IMR-90 (cell line): ENCODE measurements at regions not wholly inside any gene's neighbourhood (a gene's known extent, or its start where the extent isn't known, plus 50 kb on each side); places are given as distances from the start of the nearest gene placed in this dataset.

Experiments used
- ATAC-seq: fragments of 200-7000 bp; cut with Tn5 transposase; 2 replicates; pipeline ENCODE4 v1.9.1; 2020; ENCODE audit warnings: low read depth, mild to moderate bottlenecking, moderate library complexity
- BruUV-seq: library from RNA; stranded (reverse); fragments of 400-500 nt; replicated peaks from 2 replicates; lab custom pipeline; 2021; lab: Mats Ljungman, UMichigan
- CTCF ChIA-PET: fragments of 300-600 bp; formaldehyde crosslinking; extraction: SDS; loops from one replicate; lab custom pipeline; 2021; ENCODE audit warnings: antibody characterized with exemption; lab: Yijun Ruan, JAX
- POLR2A ChIA-PET: fragments of 300-600 bp; sonication (Branson Sonifier 250); formaldehyde crosslinking; loops from one replicate; lab custom pipeline; 2022; ENCODE audit warnings: antibody characterized with exemption; ENCODE audit not compliant: unreplicated experiment; lab: Charles Lee
- DNase-seq: peaks from one replicate; pipeline ENCODE4 v3.0.0; 2013
- H2AFZ ChIP-seq: replicated peaks from 2 replicates; pipeline ENCODE3; 2013; ENCODE audit warnings: low read length, mild to moderate bottlenecking; ENCODE audit not compliant: poor library complexity
- H2AK5ac ChIP-seq: 2 replicates; pipeline ENCODE4 v1.6.1; 2013; ENCODE audit warnings: low read depth, low read length, inconsistent platforms
- H2AK9ac ChIP-seq: replicated peaks from 2 replicates; pipeline ENCODE3; 2013; ENCODE audit warnings: mild to moderate bottlenecking, low read depth, low read length, moderate library complexity; ENCODE audit not compliant: poor library complexity
- H2BK120ac ChIP-seq: 2 replicates; pipeline ENCODE4 v1.6.1; 2013; ENCODE audit warnings: low read depth, low read length, inconsistent platforms
- H2BK15ac ChIP-seq: 3 replicates; pipeline ENCODE4 v1.6.1; 2013; ENCODE audit warnings: low read depth, low read length, inconsistent platforms
- H2BK20ac ChIP-seq: 2 replicates; pipeline ENCODE4 v1.6.1; 2013; ENCODE audit warnings: low read depth, mild to moderate bottlenecking, inconsistent platforms, low read length, moderate library complexity
- H2BK5ac ChIP-seq: 2 replicates; pipeline ENCODE4 v1.6.1; 2013; ENCODE audit warnings: mild to moderate bottlenecking, low read depth, low read length, inconsistent platforms; ENCODE audit not compliant: poor library complexity, severe bottlenecking
- H3K14ac ChIP-seq: replicated peaks from 2 replicates; pipeline ENCODE4 v1.6.1; 2013; ENCODE audit warnings: low read depth, low read length, inconsistent platforms
- H3K18ac ChIP-seq: 2 replicates; pipeline ENCODE4 v1.6.1; 2013; ENCODE audit warnings: low read depth, low read length, control low read depth
- H3K23ac ChIP-seq: 2 replicates; pipeline ENCODE4 v1.6.1; 2013; ENCODE audit warnings: low read depth, low read length, inconsistent platforms
- H3K27ac ChIP-seq: 2 replicates; pipeline ENCODE4 v1.5.1; 2013; ENCODE audit warnings: mild to moderate bottlenecking, control low read depth, low read length; ENCODE audit not compliant: insufficient read depth
- H3K27me3 ChIP-seq: 2 replicates; pipeline ENCODE4 v1.6.1; 2013; ENCODE audit warnings: low read length; ENCODE audit not compliant: control insufficient read depth, insufficient read depth
- H3K36me3 ChIP-seq: 2 replicates; pipeline ENCODE4 v1.6.1; 2013; ENCODE audit warnings: low read length, mixed read lengths; ENCODE audit not compliant: control insufficient read depth, insufficient read depth
- H3K4ac ChIP-seq: 2 replicates; pipeline ENCODE4 v1.6.1; 2013; ENCODE audit warnings: low read depth, low read length, inconsistent platforms
- H3K4me1 ChIP-seq: 2 replicates; pipeline ENCODE4 v1.6.1; 2013; ENCODE audit warnings: low read length, mixed read lengths; ENCODE audit not compliant: control insufficient read depth, insufficient read depth
- H3K4me2 ChIP-seq: 2 replicates; pipeline ENCODE4 v1.6.1; 2013; ENCODE audit warnings: low read depth, mild to moderate bottlenecking, control low read depth, low read length, moderate library complexity
- H3K4me3 ChIP-seq: 2 replicates; pipeline ENCODE4 v1.5.1; 2013; ENCODE audit warnings: low read depth, mild to moderate bottlenecking, control low read depth, low read length, moderate library complexity; ENCODE audit not compliant: insufficient read depth
- H3K56ac ChIP-seq: 2 replicates; pipeline ENCODE4 v1.6.1; 2013; ENCODE audit warnings: low read length, inconsistent platforms; ENCODE audit not compliant: insufficient read depth; ENCODE audit errors: extremely low read depth
- H3K79me1 ChIP-seq, 2 experiments: 2 replicates each; pipeline ENCODE4 v1.6.1; 2013; ENCODE audit warnings: low read length in 2 of 2, inconsistent platforms in 1 of 2, low read depth in 1 of 2
- H3K9ac ChIP-seq: 2 replicates; pipeline ENCODE4 v1.6.1; 2013; ENCODE audit warnings: low read depth, low read length, control low read depth
- H3K9me1 ChIP-seq: 2 replicates; pipeline ENCODE4 v1.6.1; 2013; ENCODE audit warnings: low read length, inconsistent platforms; ENCODE audit not compliant: insufficient read depth
- H3K9me3 ChIP-seq: 2 replicates; pipeline ENCODE4 v1.6.1; 2013; ENCODE audit warnings: low read length; ENCODE audit not compliant: control insufficient read depth, insufficient read depth
- H4K20me1 ChIP-seq: 2 replicates; pipeline ENCODE4 v1.6.1; 2013; ENCODE audit warnings: low read length, inconsistent platforms; ENCODE audit not compliant: insufficient read depth
- H4K5ac ChIP-seq: 2 replicates; pipeline ENCODE4 v1.6.1; 2013; ENCODE audit warnings: mild to moderate bottlenecking, low read depth, low read length, control low read depth
- H4K8ac ChIP-seq, 2 experiments: 2 replicates each; pipeline ENCODE4 v1.6.1; 2013; ENCODE audit warnings: low read depth in 2 of 2, low read length in 2 of 2, control low read depth in 1 of 2, inconsistent platforms in 1 of 2
- H4K91ac ChIP-seq: 2 replicates; pipeline ENCODE4 v1.6.1; 2013; ENCODE audit warnings: low read depth, low read length, inconsistent platforms; ENCODE audit not compliant: insufficient read depth
- BHLHE40 ChIP-seq: fragments of 150-350 bp; IDR thresholded peaks from 2 replicates; pipeline ENCODE4 v1.6.1; 2016; ENCODE audit warnings: mild to moderate bottlenecking, low read depth, low read length
- CEBPB ChIP-seq: IDR thresholded peaks from 2 replicates; pipeline ENCODE4 v1.6.1; 2012; ENCODE audit warnings: low read depth, low read length, improper control_type of control experiment
- CHD1 ChIP-seq: IDR thresholded peaks from 2 replicates; pipeline ENCODE4 v1.6.1; 2012; ENCODE audit warnings: low read depth, low read length, improper control_type of control experiment
- CTCF ChIP-seq: conservative IDR thresholded peaks from 2 replicates; pipeline ENCODE4 v1.5.1; 2012; ENCODE audit warnings: mild to moderate bottlenecking, low read depth, low read length, improper control_type of control experiment
- MAFK ChIP-seq: IDR thresholded peaks from 2 replicates; pipeline ENCODE4 v1.6.1; 2012; ENCODE audit warnings: low read depth, low read length, improper control_type of control experiment
- MAZ ChIP-seq: IDR thresholded peaks from 2 replicates; pipeline ENCODE4 v1.6.1; 2012; ENCODE audit warnings: low read depth, mild to moderate bottlenecking, low read length, improper control_type of control experiment, moderate library complexity, borderline replicate concordance
- MXI1 ChIP-seq: IDR thresholded peaks from 2 replicates; pipeline ENCODE4 v1.6.1; 2012; ENCODE audit warnings: low read depth, mild to moderate bottlenecking, low read length, moderate library complexity, borderline replicate concordance
- RAD21 ChIP-seq: IDR thresholded peaks from 2 replicates; pipeline ENCODE4 v1.6.1; 2012; ENCODE audit warnings: low read length, improper control_type of control experiment
- RCOR1 ChIP-seq: IDR thresholded peaks from 2 replicates; pipeline ENCODE4 v1.6.1; 2012; ENCODE audit warnings: mild to moderate bottlenecking, low read length, improper control_type of control experiment; ENCODE audit not compliant: insufficient replicate concordance
- RFX5 ChIP-seq: IDR thresholded peaks from 2 replicates; pipeline ENCODE4 v1.8.0; 2012; ENCODE audit warnings: low read depth, mild to moderate bottlenecking, low read length, moderate library complexity
- SMC3 ChIP-seq: fragments of 150-350 bp; IDR thresholded peaks from 2 replicates; pipeline ENCODE4 v1.6.1; 2016; ENCODE audit warnings: low read depth, mild to moderate bottlenecking, antibody characterized with exemption, low read length, moderate library complexity
- WGBS, 2 experiments: methylation state at CpG; one replicate each; pipeline versions ENCODE4 v1.1.5 to v1.1.7; 2013; ENCODE audit warnings: missing lambda C conversion rate in 2 of 2; ENCODE audit not compliant: insufficient read length in 1 of 2; ENCODE audit errors: extremely low coverage in 2 of 2; 5-methylcytosine and 5-hydroxymethylcytosine counted together
- dilution Hi-C: fragments of 300-500 bp; cut with HindIII; formaldehyde crosslinking; loops from one replicate; pipeline ENCODE4 v1.14.3; 2018; ENCODE audit warnings: low sequenced_read_pairs; ENCODE audit not compliant: unreplicated experiment
- in situ Hi-C: fragments of 300-500 bp; cut with MboI; formaldehyde crosslinking; loops from 3 replicates; pipeline ENCODE4 v1.14.3; 2019; ENCODE audit warnings: low sequenced_read_pairs, inconsistent platforms, mixed read lengths
- intact Hi-C: fragments of 100-400 bp; cut with micrococcal nuclease; formaldehyde crosslinking; loops from 2 replicates; pipeline ENCODE4 v1.10.0; 2022

- dilution Hi-C loops, result no loop called here
- H3K4me1 ChIP-seq, result no peaks in the 10 kb centered on the region
- no peak overlapping the region for H3K4me3 ChIP-seq
- H3K79me1 ChIP-seq, result no peaks in the 10 kb centered on the region
- H2BK20ac ChIP-seq, result no peak overlapping the region
- H3K27ac ChIP-seq, result no peak overlapping the region
- no peaks in the 10 kb centered on the region for H3K36me3 ChIP-seq
- DNase-seq, result no peak
- in situ Hi-C loops, result no loop called here
- H3K4ac ChIP-seq, result no peak overlapping the region
- 75% methylated on average over 6 of the region's 11 CpGs; no CpG with 5 or more reads in 1 of the 2 experiments for WGBS, 2 experiments
- H2BK5ac ChIP-seq, result no peak overlapping the region
- H2AFZ ChIP-seq, result no peak overlapping the region
- no peaks in the 10 kb centered on the region for H3K9me1 ChIP-seq
- no peaks in the 10 kb centered on the region for H4K20me1 ChIP-seq
- H3K9me3 ChIP-seq, result no peaks in the 10 kb centered on the region
- no peak overlapping the region for H3K56ac ChIP-seq
- no peak overlapping the region for H4K5ac ChIP-seq
- no peak overlapping the region for H2AK9ac ChIP-seq
- H3K4me2 ChIP-seq, result no peak overlapping the region
- BruUV-seq, result no TSS peak
- H2BK15ac ChIP-seq, result no peak overlapping the region
- H3K27me3 ChIP-seq, result no peaks in the 10 kb centered on the region
- ChIA-PET CTCF (no interaction called here), POLR2A (no interaction called here)
- H3K9ac ChIP-seq, result no peak overlapping the region
- H3K23ac ChIP-seq, result no peak overlapping the region
- no peak overlapping the region for H2AK5ac ChIP-seq
- intact Hi-C loops, result no loop called here
- H4K8ac ChIP-seq, result no peak overlapping the region
- H3K14ac ChIP-seq, result no peak overlapping the region
- TF ChIP-seq MXI1 (no peak), CHD1 (no peak), RAD21 (no peak), RCOR1 (no peak), CEBPB (no peak), CTCF (no peak), MAZ (no peak), MAFK (no peak), RFX5 (no peak), SMC3 (no peak), BHLHE40 (no peak)
- no peak overlapping the region for H2BK120ac ChIP-seq
- H3K18ac ChIP-seq, result no peak overlapping the region
- ATAC-seq, result no peak
- no peak overlapping the region for H4K91ac ChIP-seq
Measured at GRCh38 chr2:5895284-5895683, 203.1 kb downstream of the SOX11 start.
